Esophagus squamous epithelium (tissue), 4 donors: ENCODE measurements at regions not wholly inside any gene's neighbourhood (a gene's known extent, or its start where the extent isn't known, plus 50 kb on each side); places are given as distances from the start of the nearest gene placed in this dataset.

ENCODE experiments used
- CTCF ChIP-seq, 6 experiments: fragments of 450-650 bp in 4 of 6; fragments of 200-600 bp in 2 of 6; sonication (generic) in 2 of 6; IDR thresholded peaks; one replicate each; pipeline ENCODE4 v1.5.1; 2016 to 2019; ENCODE audit warnings: antibody characterized with exemption in 6 of 6, mild to moderate bottlenecking in 4 of 6, moderate library complexity in 4 of 6
- POLR2A ChIP-seq, 4 donors: fragments of 450-650 bp; IDR thresholded peaks; one replicate each; pipeline ENCODE4 v1.6.1; 2017; ENCODE audit warnings: antibody characterized with exemption in 4 of 4, mild to moderate bottlenecking in 4 of 4, moderate library complexity in 3 of 4

GRCh38 chr3:5339967-5340535 is 152.5 kb downstream of the EDEM1 start:
- TF ChIP-seq CTCF (IDR thresholded peaks at IDR 0.05) (no peak), POLR2A (IDR thresholded peaks at IDR 0.05) (no peak)
